Naive thymus-derived CD4-positive, alpha-beta T cell (primary cell): ENCODE measurements at regions not wholly inside any gene's neighbourhood (a gene's known extent, or its start where the extent isn't known, plus 50 kb on each side); places are given as distances from the start of the nearest gene placed in this dataset.

Experiments
- ATAC-seq: fragments of 150-1000 bp; cut with Tn5 transposase; 2 replicates; pipeline ENCODE4 v1.10.0; 2021; ENCODE audit warnings: mild to moderate bottlenecking, moderate library complexity
- CTCF ChIA-PET: fragments of 350-600 bp; sonication (Branson Sonifier 250); formaldehyde crosslinking; loops from one replicate; lab custom pipeline; 2021; ENCODE audit warnings: antibody characterized with exemption; lab: Charles Lee
- POLR2A ChIA-PET: fragments of 350-600 bp; sonication (Branson Sonifier 250); formaldehyde crosslinking; loops from one replicate; lab custom pipeline; 2021; ENCODE audit warnings: antibody characterized with exemption, inconsistent platforms; lab: Charles Lee
- DNase-seq, 9 donors: peaks; one replicate each; pipeline versions ENCODE4 v3.0.0 to v3.0.0-alpha.2; 2020 to 2022; ENCODE audit warnings: mixed read lengths in 1 of 9
- H3K27ac ChIP-seq: one replicate; pipeline ENCODE4 v1.7.0; 2013; ENCODE audit warnings: mild to moderate bottlenecking, low read depth, low read length, moderate library complexity
- H3K27me3 ChIP-seq, 2 donors: one replicate each; pipeline ENCODE4 v1.7.0; 2013; ENCODE audit warnings: low read length in 2 of 2, mild to moderate bottlenecking in 2 of 2, moderate library complexity in 2 of 2; ENCODE audit not compliant: control insufficient read depth in 2 of 2, insufficient read depth in 2 of 2
- H3K36me3 ChIP-seq, 3 experiments: 1 replicate in 2 of 3; 2 replicates in 1 of 3; pipeline ENCODE4 v1.7.0; 2013; ENCODE audit warnings: low read length in 3 of 3, mild to moderate bottlenecking in 3 of 3, moderate library complexity in 1 of 3; ENCODE audit not compliant: insufficient read depth in 3 of 3, control insufficient read depth in 2 of 3
- H3K4me1 ChIP-seq, 2 donors: one replicate each; pipeline ENCODE4 v1.7.0; 2013; ENCODE audit warnings: low read length in 2 of 2, mild to moderate bottlenecking in 2 of 2, moderate library complexity in 1 of 2; ENCODE audit not compliant: control insufficient read depth in 2 of 2, insufficient read depth in 2 of 2
- H3K4me3 ChIP-seq: 2 replicates; pipeline ENCODE4 v1.7.0; 2013; ENCODE audit warnings: mild to moderate bottlenecking, low read length
- H3K9me3 ChIP-seq, 3 experiments: 1 replicate in 2 of 3; 2 replicates in 1 of 3; pipeline ENCODE4 v1.7.0; 2013; ENCODE audit warnings: low read length in 3 of 3; ENCODE audit not compliant: control insufficient read depth in 2 of 3
- H3K27ac Mint-ChIP-seq, 9 donors: one replicate each; pipeline ENCODE4 v1.8.0; 2020 to 2022; ENCODE audit warnings: mixed read lengths in 9 of 9, mild to moderate bottlenecking in 8 of 9, moderate library complexity in 5 of 9, inconsistent platforms in 2 of 9
- H3K27me3 Mint-ChIP-seq, 5 donors: one replicate each; pipeline ENCODE4 v1.8.0; 2021 to 2022; ENCODE audit warnings: mixed read lengths in 5 of 5, mild to moderate bottlenecking in 1 of 5
- H3K36me3 Mint-ChIP-seq, 5 donors: one replicate each; pipeline ENCODE4 v1.8.0; 2020 to 2022; ENCODE audit warnings: mixed read lengths in 5 of 5, mild to moderate bottlenecking in 3 of 5, inconsistent platforms in 1 of 5
- H3K4me1 Mint-ChIP-seq, 7 donors: one replicate each; pipeline ENCODE4 v1.8.0; 2020 to 2022; ENCODE audit warnings: mixed read lengths in 7 of 7, mild to moderate bottlenecking in 3 of 7, inconsistent platforms in 1 of 7
- H3K4me3 Mint-ChIP-seq, 10 donors: one replicate each; pipeline ENCODE4 v1.8.0; 2020 to 2022; ENCODE audit warnings: mild to moderate bottlenecking in 10 of 10, mixed read lengths in 10 of 10, moderate library complexity in 6 of 10, inconsistent platforms in 2 of 10
- H3K9me3 Mint-ChIP-seq, 11 donors: one replicate each; pipeline ENCODE4 v1.8.0; 2020 to 2022; ENCODE audit warnings: mixed read lengths in 11 of 11, mild to moderate bottlenecking in 4 of 11, inconsistent platforms in 1 of 11, moderate library complexity in 1 of 11
- intact Hi-C, 2 donors: fragments of 100-400 bp; cut with micrococcal nuclease; formaldehyde crosslinking; loops; one replicate each; pipeline ENCODE4 v1.15.1; 2023

GRCh38 chr4:115670930-115671329, 557.5 kb upstream of the NDST4 start:
- Mint-ChIP-seq H3K9me3 (peaks cover 0 to 5% (median 2%) of the 10 kb centered on the region in 11 donors), H3K27ac (no peak overlapping the region), H3K36me3 (peaks cover 0 to 4% (median 0%) of the 10 kb centered on the region in 5 donors), H3K4me3 (no peak overlapping the region), H3K27me3 (no peaks in the 10 kb centered on the region), H3K4me1 (no peaks in the 10 kb centered on the region)
- ChIA-PET CTCF (no interaction called here), POLR2A (no interaction called here)
- H3K36me3 ChIP-seq, result no peaks in the 10 kb centered on the region
- no peak for DNase-seq
- intact Hi-C loops, result no loop called here
- no peaks in the 10 kb centered on the region for H3K27me3 ChIP-seq
- no peaks in the 10 kb centered on the region for H3K9me3 ChIP-seq
- no peak overlapping the region for H3K27ac ChIP-seq
- no peak for ATAC-seq
- H3K4me1 ChIP-seq, result no peaks in the 10 kb centered on the region
- H3K4me3 ChIP-seq, result no peak overlapping the region

GRCh38 chr4:115668396-115668795, 555.0 kb upstream of the NDST4 start:
- Histone ChIP-seq H3K9me3 (no peaks in the 10 kb centered on the region), H3K27me3 (no peaks in the 10 kb centered on the region), H3K4me1 (no peaks in the 10 kb centered on the region), H3K4me3 (no peak overlapping the region), H3K27ac (no peak overlapping the region), H3K36me3 (no peaks in the 10 kb centered on the region)
- intact Hi-C loops, result no loop called here
- no peaks in the 10 kb centered on the region for H3K27me3 Mint-ChIP-seq
- peaks cover 0 to 4% (median 0%) of the 10 kb centered on the region in 5 donors for H3K36me3 Mint-ChIP-seq
- ChIA-PET POLR2A (no interaction called here), CTCF (no interaction called here)
- no peak overlapping the region for H3K4me3 Mint-ChIP-seq
- no peak overlapping the region for H3K27ac Mint-ChIP-seq
- no peaks in the 10 kb centered on the region for H3K4me1 Mint-ChIP-seq
- DNase-seq (no peak), ATAC-seq (no peak)
- peaks cover 0 to 3% (median 0%) of the 10 kb centered on the region in 11 donors for H3K9me3 Mint-ChIP-seq

GRCh38 chr4:115664285-115664684, 550.9 kb upstream of the NDST4 start:
- Histone ChIP-seq H3K27me3 (no peaks in the 10 kb centered on the region), H3K36me3 (no peaks in the 10 kb centered on the region), H3K4me3 (no peak overlapping the region), H3K4me1 (no peaks in the 10 kb centered on the region), H3K27ac (no peak overlapping the region), H3K9me3 (no peaks in the 10 kb centered on the region)
- Mint-ChIP-seq H3K9me3 (peaks cover 0 to 2% (median 0%) of the 10 kb centered on the region in 11 donors), H3K27ac (no peak overlapping the region), H3K4me1 (no peaks in the 10 kb centered on the region), H3K36me3 (peaks cover 0 to 4% (median 0%) of the 10 kb centered on the region in 5 donors), H3K27me3 (no peaks in the 10 kb centered on the region), H3K4me3 (no peak overlapping the region)
- intact Hi-C loops, result no loop called here
- no peak for DNase-seq
- ChIA-PET POLR2A (no interaction called here), CTCF (no interaction called here)
- ATAC-seq, result no peak

- Histone ChIP-seq H3K4me1 (no peaks in the 10 kb centered on the region), H3K27me3 (no peaks in the 10 kb centered on the region), H3K9me3 (no peaks in the 10 kb centered on the region), H3K4me3 (no peak overlapping the region), H3K27ac (no peak overlapping the region), H3K36me3 (no peaks in the 10 kb centered on the region)
- no peaks in the 10 kb centered on the region for H3K27me3 Mint-ChIP-seq
- ATAC-seq (no peak), DNase-seq (no peak)
- H3K36me3 Mint-ChIP-seq, result no peaks in the 10 kb centered on the region
- H3K4me3 Mint-ChIP-seq, result no peak overlapping the region
- H3K9me3 Mint-ChIP-seq, result peaks cover 0 to 10% (median 0%) of the 10 kb centered on the region in 11 donors
- intact Hi-C loops, result no loop called here
- H3K4me1 Mint-ChIP-seq, result no peaks in the 10 kb centered on the region
- POLR2A ChIA-PET, result interaction anchor here (0.7 kb wide), 1 partner anchor 1465 kb away, joined by 3 read pairs; no protein-coding TSS in a partner anchor
- CTCF ChIA-PET, result no interaction called here
- H3K27ac Mint-ChIP-seq, result no peak overlapping the region
Observed at GRCh38 chr4:115660465-115660864, 547.0 kb upstream of the NDST4 start.

- Mint-ChIP-seq H3K36me3 (no peaks in the 10 kb centered on the region), H3K27ac (no peak overlapping the region), H3K9me3 (peaks cover 0 to 19% (median 2%) of the 10 kb centered on the region in 11 donors), H3K4me1 (no peaks in the 10 kb centered on the region), H3K27me3 (no peaks in the 10 kb centered on the region), H3K4me3 (no peak overlapping the region)
- Histone ChIP-seq H3K27me3 (no peaks in the 10 kb centered on the region), H3K36me3 (no peaks in the 10 kb centered on the region), H3K4me3 (no peak overlapping the region), H3K4me1 (no peaks in the 10 kb centered on the region), H3K9me3 (no peaks in the 10 kb centered on the region), H3K27ac (no peak overlapping the region)
- ATAC-seq (no peak), DNase-seq (no peak)
- ChIA-PET CTCF (no interaction called here), POLR2A (interaction anchor here (0.6 kb wide), 1 partner anchor 138 kb away, joined by 3 read pairs; no protein-coding TSS in a partner anchor)
- intact Hi-C loops, result no loop called here
Observed at GRCh38 chr4:115657991-115658650, 544.7 kb upstream of the NDST4 start.

- intact Hi-C loops, result no loop called here
- POLR2A ChIA-PET, result no interaction called here
Observed at GRCh38 chr4:115655626-115656025, 542.2 kb upstream of the NDST4 start.

GRCh38 chr4:115648786-115649185, 535.4 kb upstream of the NDST4 start:
- no peaks in the 10 kb centered on the region for H3K27me3 ChIP-seq
- Mint-ChIP-seq H3K36me3 (no peaks in the 10 kb centered on the region), H3K9me3 (peaks cover 0 to 5% (median under 1%) of the 10 kb centered on the region in 11 donors), H3K4me1 (no peaks in the 10 kb centered on the region), H3K27ac (no peak overlapping the region), H3K4me3 (no peak overlapping the region), H3K27me3 (no peaks in the 10 kb centered on the region)
- no peaks in the 10 kb centered on the region for H3K9me3 ChIP-seq
- CTCF ChIA-PET, result no interaction called here
- POLR2A ChIA-PET, result no interaction called here
- no peak overlapping the region for H3K4me3 ChIP-seq
- H3K4me1 ChIP-seq, result no peaks in the 10 kb centered on the region
- ATAC-seq (no peak), DNase-seq (no peak)
- H3K36me3 ChIP-seq, result no peaks in the 10 kb centered on the region
- intact Hi-C loops, result no loop called here
- H3K27ac ChIP-seq, result no peak overlapping the region

More at GRCh38 chr4:115655626-115656025, 542.2 kb upstream of the NDST4 start:
- no peak overlapping the region for H3K4me3 ChIP-seq
- no peaks in the 10 kb centered on the region for H3K9me3 ChIP-seq
- Mint-ChIP-seq H3K36me3 (no peaks in the 10 kb centered on the region), H3K4me3 (no peak overlapping the region), H3K9me3 (peaks cover 0 to 21% (median 3%) of the 10 kb centered on the region in 11 donors), H3K27ac (no peak overlapping the region), H3K27me3 (no peaks in the 10 kb centered on the region), H3K4me1 (no peaks in the 10 kb centered on the region)
- no peak for ATAC-seq
- H3K27ac ChIP-seq, result no peak overlapping the region
- H3K36me3 ChIP-seq, result no peaks in the 10 kb centered on the region
- DNase-seq, result no peak
- no peaks in the 10 kb centered on the region for H3K27me3 ChIP-seq
- H3K4me1 ChIP-seq, result no peaks in the 10 kb centered on the region
- CTCF ChIA-PET, result no interaction called here
